ENCODE measurements at regions not wholly inside any gene's neighbourhood (a gene's known extent, or its start where the extent isn't known, plus 50 kb on each side); places are given as distances from the start of the nearest gene placed in this dataset.

- H3K4me1 ChIP-seq = no peaks in the 10 kb centered on the region
- H3K27ac ChIP-seq = no peak overlapping the region
- no peaks in the 10 kb centered on the region for H3K9me3 ChIP-seq
- WGBS, 2 donors = 45 to 51% methylated on average over 3 of the region's 3 CpGs
- TF ChIP-seq POLR2A (IDR thresholded peaks at IDR 0.05) (no peak), CTCF (IDR thresholded peaks at IDR 0.05) (no peak)
- intact Hi-C loops (cut with DNase I) = no loop called here
- no peaks in the 10 kb centered on the region for H3K36me3 ChIP-seq
- no peak for DNase-seq
- no peaks in the 10 kb centered on the region for H3K27me3 ChIP-seq
- H3K4me3 ChIP-seq = no peak overlapping the region
Measured at GRCh38 chr4:166662266-166662843, 571.9 kb downstream of the SPOCK3 start.

GRCh38 chr4:166670341-166670740 is 564.0 kb downstream of the SPOCK3 start:
- H3K4me1 ChIP-seq = no peaks in the 10 kb centered on the region
- no peaks in the 10 kb centered on the region for H3K27me3 ChIP-seq
- H3K9me3 ChIP-seq = no peaks in the 10 kb centered on the region
- intact Hi-C loops (cut with DNase I) = no loop called here
- 38 to 62% methylated on average over 1 of the region's 1 CpG for WGBS, 2 donors
- no peak for TF ChIP-seq POLR2A (IDR thresholded peaks at IDR 0.05)
- TF ChIP-seq EP300 (IDR thresholded peaks at IDR 0.05) = no peak
- no peak for TF ChIP-seq POLR2AphosphoS5 (IDR thresholded peaks at IDR 0.05)
- no peak for TF ChIP-seq CTCF (IDR thresholded peaks at IDR 0.05)
- no peaks in the 10 kb centered on the region for H3K36me3 ChIP-seq
- H3K4me3 ChIP-seq = no peak overlapping the region
- H3K27ac ChIP-seq = no peak overlapping the region
- no peak for DNase-seq

- 88 to 95% methylated on average over 1 of the region's 1 CpG for WGBS, 2 donors
- H3K27ac ChIP-seq = no peak overlapping the region
Measured at GRCh38 chr4:166673911-166674310, 560.4 kb downstream of the SPOCK3 start.

GRCh38 chr4:166675411-166675810 is 558.9 kb downstream of the SPOCK3 start:
- Histone ChIP-seq H3K4me3 (no peak overlapping the region), H3K36me3 (no peaks in the 10 kb centered on the region), H3K27me3 (no peaks in the 10 kb centered on the region), H3K4me1 (no peaks in the 10 kb centered on the region), H3K27ac (no peak overlapping the region), H3K9me3 (no peaks in the 10 kb centered on the region)
- intact Hi-C loops (cut with DNase I) = no loop called here
- WGBS, 2 donors = 37 to 64% methylated on average over 4 of the region's 4 CpGs
- DNase-seq = no peak
- TF ChIP-seq POLR2AphosphoS5 (IDR thresholded peaks at IDR 0.05) (no peak), POLR2A (IDR thresholded peaks at IDR 0.05) (no peak), EP300 (IDR thresholded peaks at IDR 0.05) (no peak), CTCF (IDR thresholded peaks at IDR 0.05) (no peak)

More at GRCh38 chr4:166673911-166674310, 560.4 kb downstream of the SPOCK3 start:
- no peaks in the 10 kb centered on the region for H3K27me3 ChIP-seq
- TF ChIP-seq CTCF (IDR thresholded peaks at IDR 0.05) = no peak
- no peak for TF ChIP-seq POLR2A (IDR thresholded peaks at IDR 0.05)
- TF ChIP-seq EP300 (IDR thresholded peaks at IDR 0.05) = no peak
- TF ChIP-seq POLR2AphosphoS5 (IDR thresholded peaks at IDR 0.05) = no peak
- H3K4me1 ChIP-seq = no peaks in the 10 kb centered on the region
- H3K4me3 ChIP-seq = no peak overlapping the region
- H3K9me3 ChIP-seq = no peaks in the 10 kb centered on the region
- no peaks in the 10 kb centered on the region for H3K36me3 ChIP-seq
- intact Hi-C loops (cut with DNase I) = no loop called here
- no peak for DNase-seq

GRCh38 chr4:166680796-166681195 is 553.5 kb downstream of the SPOCK3 start:
- Histone ChIP-seq H3K27me3 (no peaks in the 10 kb centered on the region), H3K27ac (no peak overlapping the region), H3K9me3 (no peaks in the 10 kb centered on the region), H3K4me3 (no peak overlapping the region), H3K4me1 (no peaks in the 10 kb centered on the region), H3K36me3 (no peaks in the 10 kb centered on the region)
- WGBS, 2 donors = 54 to 75% methylated on average over 1 of the region's 1 CpG
- intact Hi-C loops (cut with DNase I) = no loop called here
- no peak for DNase-seq
- TF ChIP-seq EP300 (IDR thresholded peaks at IDR 0.05) = no peak
- no peak for TF ChIP-seq POLR2A (IDR thresholded peaks at IDR 0.05)
- no peak for TF ChIP-seq POLR2AphosphoS5 (IDR thresholded peaks at IDR 0.05)
- no peak for TF ChIP-seq CTCF (IDR thresholded peaks at IDR 0.05)

Measured in sigmoid colon (tissue), 6 donors.